ENCODE measurements at regions not wholly inside any gene's neighbourhood (a gene's known extent, or its start where the extent isn't known, plus 50 kb on each side); places are given as distances from the start of the nearest gene placed in this dataset.
"Not testable (repeated sequence)": the region's sequence is repeated elsewhere in the genome, so short reads cannot be mapped to it uniquely, and the experiment has no call there.

DNA sequence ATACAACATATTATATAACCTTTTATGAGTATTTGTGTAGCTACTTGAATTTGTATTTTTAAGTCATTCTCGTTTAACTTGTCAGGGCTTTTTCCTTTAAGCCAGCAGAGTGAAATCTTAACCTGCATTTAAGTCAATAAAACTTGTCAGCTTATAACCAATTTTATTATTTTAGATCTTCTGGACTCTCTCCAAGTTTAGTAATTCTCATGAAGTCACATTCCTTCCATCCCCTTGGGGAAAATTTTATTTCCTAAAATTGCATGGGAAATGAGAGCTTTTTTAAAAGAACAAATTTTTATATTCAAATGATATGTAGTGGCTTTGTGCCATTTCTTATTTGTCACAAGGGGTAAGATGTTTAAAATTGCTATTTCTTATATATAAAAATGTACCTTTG, 74.0 kb downstream of the SEPTIN7 start:
- Histone ChIP-seq H3K36me3 (replicated peaks; ENCODE audit: low read depth, low read length) (no peaks in the 10 kb centered on the region), H3K27ac (ENCODE audit: low read length) (no peak overlapping the region), H3K27me3 (ENCODE audit: low read depth, low read length) (no peaks in the 10 kb centered on the region), H3K4me1 (ENCODE audit: low read length) (no peaks in the 10 kb centered on the region), H2AFZ (ENCODE audit: low read depth, low read length) (no peak overlapping the region), H3K79me2 (ENCODE audit: low read length) (no peaks in the 10 kb centered on the region), H3K4me2 (ENCODE audit: low read length) (no peak overlapping the region), H4K20me1 (ENCODE audit: insufficient read depth, low read length) (peaks cover 8% of the 10 kb centered on the region; the same call in 1 of the 2 replicates), H3K9me3 (ENCODE audit: insufficient read depth, low read length) (no peaks in the 10 kb centered on the region), H3K4me3 (ENCODE audit: low read length) (no peak overlapping the region), H3K9ac (ENCODE audit: low read length) (no peak overlapping the region)
- TF ChIP-seq, protein P1, sequence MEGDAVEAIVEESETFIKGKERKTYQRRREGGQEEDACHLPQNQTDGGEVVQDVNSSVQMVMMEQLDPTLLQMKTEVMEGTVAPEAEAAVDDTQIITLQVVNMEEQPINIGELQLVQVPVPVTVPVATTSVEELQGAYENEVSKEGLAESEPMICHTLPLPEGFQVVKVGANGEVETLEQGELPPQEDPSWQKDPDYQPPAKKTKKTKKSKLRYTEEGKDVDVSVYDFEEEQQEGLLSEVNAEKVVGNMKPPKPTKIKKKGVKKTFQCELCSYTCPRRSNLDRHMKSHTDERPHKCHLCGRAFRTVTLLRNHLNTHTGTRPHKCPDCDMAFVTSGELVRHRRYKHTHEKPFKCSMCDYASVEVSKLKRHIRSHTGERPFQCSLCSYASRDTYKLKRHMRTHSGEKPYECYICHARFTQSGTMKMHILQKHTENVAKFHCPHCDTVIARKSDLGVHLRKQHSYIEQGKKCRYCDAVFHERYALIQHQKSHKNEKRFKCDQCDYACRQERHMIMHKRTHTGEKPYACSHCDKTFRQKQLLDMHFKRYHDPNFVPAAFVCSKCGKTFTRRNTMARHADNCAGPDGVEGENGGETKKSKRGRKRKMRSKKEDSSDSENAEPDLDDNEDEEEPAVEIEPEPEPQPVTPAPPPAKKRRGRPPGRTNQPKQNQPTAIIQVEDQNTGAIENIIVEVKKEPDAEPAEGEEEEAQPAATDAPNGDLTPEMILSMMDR (IDR thresholded peaks at IDR 0.05; ENCODE audit: low read depth, low read length) = no peak
- no peak for TF ChIP-seq EZH2phosphoT487 (IDR thresholded peaks at IDR 0.05; ENCODE audit: low read depth)

DNA sequence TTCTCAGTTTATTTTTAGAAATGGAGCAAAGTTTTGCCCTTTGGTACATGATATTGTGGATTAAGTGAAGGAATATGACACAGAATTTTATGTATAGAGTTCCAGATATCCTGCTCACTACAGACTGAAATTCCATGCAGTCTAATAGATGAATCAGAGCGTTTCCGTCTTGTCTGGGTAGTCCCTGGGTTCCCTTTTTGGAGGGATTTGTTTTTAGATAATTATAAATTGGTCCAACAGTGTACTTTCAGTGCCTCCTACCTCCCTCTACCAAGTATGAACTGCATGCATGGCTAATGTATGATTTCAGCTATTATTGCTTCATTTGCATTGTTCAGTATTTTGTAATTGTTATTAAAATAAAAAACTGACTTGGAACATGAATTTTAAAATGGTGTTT, 74.4 kb downstream of the SEPTIN7 start:
- no peaks in the 10 kb centered on the region for H3K79me2 ChIP-seq (ENCODE audit: low read length)

DNA sequence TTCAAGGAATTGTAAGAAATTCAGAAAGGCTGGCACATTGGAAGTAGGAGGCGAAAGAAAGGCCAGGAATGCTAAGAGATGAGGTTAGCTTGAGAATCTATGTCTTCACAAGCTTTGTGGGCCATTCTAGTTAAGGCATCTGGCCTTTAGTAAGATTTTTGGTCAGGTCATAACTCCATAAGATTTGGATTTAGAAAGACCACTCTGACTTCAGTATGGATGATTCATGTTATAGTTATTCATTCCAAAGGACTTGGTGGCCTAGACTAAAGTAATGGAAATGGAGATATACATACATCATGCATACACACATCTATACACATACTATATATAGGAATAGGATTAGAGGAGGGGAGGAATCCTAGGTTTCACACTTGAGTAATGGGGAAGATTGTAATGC, 77.5 kb downstream of the SEPTIN7 start:
- Histone ChIP-seq H3K36me3 (replicated peaks; ENCODE audit: low read depth, low read length) (peaks cover 12% of the 10 kb centered on the region), H3K4me2 (ENCODE audit: low read length) (no peak overlapping the region)

More for the DNA sequence above, 74.4 kb downstream of the SEPTIN7 start:
- no peak overlapping the region for H3K4me3 ChIP-seq (ENCODE audit: low read length)
- H3K4me2 ChIP-seq (ENCODE audit: low read length) = no peak overlapping the region
- no peak for TF ChIP-seq EZH2phosphoT487 (IDR thresholded peaks at IDR 0.05; ENCODE audit: low read depth)
- TF ChIP-seq, protein P1 (IDR thresholded peaks at IDR 0.05; ENCODE audit: low read depth, low read length) = no peak
- H3K27ac ChIP-seq (ENCODE audit: low read length) = no peak overlapping the region
- H2AFZ ChIP-seq (ENCODE audit: low read depth, low read length) = no peak overlapping the region
- no peaks in the 10 kb centered on the region for H3K9me3 ChIP-seq (ENCODE audit: insufficient read depth, low read length)
- no peaks in the 10 kb centered on the region for H3K4me1 ChIP-seq (ENCODE audit: low read length)
- H3K9ac ChIP-seq (ENCODE audit: low read length) = no peak overlapping the region
- peaks cover 8% of the 10 kb centered on the region; the same call in 1 of the 2 replicates for H4K20me1 ChIP-seq (ENCODE audit: insufficient read depth, low read length)
- no peaks in the 10 kb centered on the region for H3K36me3 ChIP-seq (replicated peaks; ENCODE audit: low read depth, low read length)
- no peaks in the 10 kb centered on the region for H3K27me3 ChIP-seq (ENCODE audit: low read depth, low read length)

DNA sequence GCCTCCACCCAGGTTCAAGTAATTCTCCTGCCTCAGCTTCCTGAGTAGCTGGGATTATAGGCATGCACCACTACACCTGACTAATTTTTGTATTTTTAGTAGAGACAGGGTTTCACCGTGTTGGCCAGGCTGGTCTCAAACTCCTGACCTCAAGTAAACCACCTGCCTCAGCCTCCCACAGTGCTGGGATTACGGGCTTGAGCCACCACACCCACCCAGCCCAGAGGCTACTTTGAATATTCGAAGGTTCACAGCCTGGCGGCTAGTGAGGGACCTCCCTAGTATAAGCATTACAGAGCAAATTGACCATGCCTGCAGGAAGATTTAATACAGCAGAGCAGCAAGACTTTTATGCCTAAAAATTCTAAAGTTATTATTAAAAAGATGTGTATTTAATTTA, 86.6 kb downstream of the SEPTIN7 start:
- not testable (repeated sequence) for H4K20me1 ChIP-seq (ENCODE audit: insufficient read depth, low read length); H3K4me3 ChIP-seq (ENCODE audit: low read length); H3K4me2 ChIP-seq (ENCODE audit: low read length); H3K27me3 ChIP-seq (ENCODE audit: low read depth, low read length); H2AFZ ChIP-seq (ENCODE audit: low read depth, low read length); H3K79me2 ChIP-seq (ENCODE audit: low read length); H3K9ac ChIP-seq (ENCODE audit: low read length); H3K27ac ChIP-seq (ENCODE audit: low read length); H3K9me3 ChIP-seq (ENCODE audit: insufficient read depth, low read length); H3K4me1 ChIP-seq (ENCODE audit: low read length)
- peaks cover 18% of the 10 kb centered on the region for H3K36me3 ChIP-seq (replicated peaks; ENCODE audit: low read depth, low read length)

More for the DNA sequence above, 77.5 kb downstream of the SEPTIN7 start:
- no peak overlapping the region for H2AFZ ChIP-seq (ENCODE audit: low read depth, low read length)
- H3K9ac ChIP-seq (ENCODE audit: low read length) = no peak overlapping the region
- H4K20me1 ChIP-seq (ENCODE audit: insufficient read depth, low read length) = peaks cover 4% of the 10 kb centered on the region; the same call in 1 of the 2 replicates
- no peak overlapping the region for H3K27ac ChIP-seq (ENCODE audit: low read length)
- H3K79me2 ChIP-seq (ENCODE audit: low read length) = no peaks in the 10 kb centered on the region
- H3K9me3 ChIP-seq (ENCODE audit: insufficient read depth, low read length) = no peaks in the 10 kb centered on the region
- H3K27me3 ChIP-seq (ENCODE audit: low read depth, low read length) = no peaks in the 10 kb centered on the region
- no peaks in the 10 kb centered on the region for H3K4me1 ChIP-seq (ENCODE audit: low read length)
- TF ChIP-seq, protein P1 (IDR thresholded peaks at IDR 0.05; ENCODE audit: low read depth, low read length) = no peak
- TF ChIP-seq EZH2phosphoT487 (IDR thresholded peaks at IDR 0.05; ENCODE audit: low read depth) = no peak
- H3K4me3 ChIP-seq (ENCODE audit: low read length) = no peak overlapping the region

DNA sequence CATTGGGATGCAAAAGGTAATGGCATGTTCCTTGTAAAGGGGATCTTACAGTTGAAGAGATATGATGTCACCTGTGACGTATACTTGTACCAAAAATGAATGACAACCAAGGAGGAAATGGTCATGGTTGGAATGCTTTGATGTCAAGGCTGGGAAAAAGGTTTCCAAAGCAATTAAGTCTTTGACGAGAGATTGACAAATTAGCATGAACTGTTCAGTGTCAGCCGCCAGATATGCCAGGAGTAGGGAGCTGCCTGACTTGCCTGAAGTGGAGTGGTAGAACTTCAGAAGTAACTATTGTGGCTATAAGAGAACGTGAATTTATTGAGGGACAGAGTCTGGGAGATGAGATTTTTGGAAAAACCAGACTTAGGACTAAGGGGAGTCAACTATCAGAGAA, 88.1 kb downstream of the SEPTIN7 start:
- H2AFZ ChIP-seq (ENCODE audit: low read depth, low read length) = no peak overlapping the region
- H3K36me3 ChIP-seq (replicated peaks; ENCODE audit: low read depth, low read length) = peaks cover 9% of the 10 kb centered on the region
- peaks cover 6% of the 10 kb centered on the region for H3K4me1 ChIP-seq (ENCODE audit: low read length)
- no peak overlapping the region for H3K27ac ChIP-seq (ENCODE audit: low read length)
- no peak for TF ChIP-seq EZH2phosphoT487 (IDR thresholded peaks at IDR 0.05; ENCODE audit: low read depth)
- TF ChIP-seq, protein P1 (IDR thresholded peaks at IDR 0.05; ENCODE audit: low read depth, low read length) = no peak
- H4K20me1 ChIP-seq (ENCODE audit: insufficient read depth, low read length) = peaks cover 15% of the 10 kb centered on the region
- H3K27me3 ChIP-seq (ENCODE audit: low read depth, low read length) = no peaks in the 10 kb centered on the region
- H3K79me2 ChIP-seq (ENCODE audit: low read length) = no peaks in the 10 kb centered on the region
- no peak overlapping the region for H3K4me3 ChIP-seq (ENCODE audit: low read length)
- H3K9ac ChIP-seq (ENCODE audit: low read length) = no peak overlapping the region
- H3K4me2 ChIP-seq (ENCODE audit: low read length) = no peak overlapping the region
- H3K9me3 ChIP-seq (ENCODE audit: insufficient read depth, low read length) = no peaks in the 10 kb centered on the region
